ENCODE measurements at regions not wholly inside any gene's neighbourhood (a gene's known extent, or its start where the extent isn't known, plus 50 kb on each side); places are given as distances from the start of the nearest gene placed in this dataset.

DNA sequence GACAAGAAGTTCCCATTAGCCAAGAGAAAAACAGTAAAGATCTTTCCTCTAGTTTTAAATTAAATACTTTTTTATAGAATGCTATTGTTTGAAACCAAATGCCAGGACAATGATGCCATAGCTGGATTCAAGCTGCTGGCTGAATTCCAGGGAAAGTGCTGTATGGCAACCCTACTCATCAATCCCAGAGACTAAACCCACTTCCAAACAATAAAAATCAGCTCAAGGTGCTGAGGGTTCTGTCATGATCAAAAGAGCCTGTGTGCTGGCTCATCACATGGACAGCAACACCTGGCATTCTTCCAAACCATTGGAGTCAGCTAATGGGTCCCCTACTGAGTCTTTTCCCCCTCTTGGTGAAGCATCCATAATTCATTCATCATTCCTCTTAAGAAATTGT, 53.7 kb upstream of the PARD3B start:
- FAIRE-seq = no peak
- H3K4me2 ChIP-seq = no peak overlapping the region

DNA sequence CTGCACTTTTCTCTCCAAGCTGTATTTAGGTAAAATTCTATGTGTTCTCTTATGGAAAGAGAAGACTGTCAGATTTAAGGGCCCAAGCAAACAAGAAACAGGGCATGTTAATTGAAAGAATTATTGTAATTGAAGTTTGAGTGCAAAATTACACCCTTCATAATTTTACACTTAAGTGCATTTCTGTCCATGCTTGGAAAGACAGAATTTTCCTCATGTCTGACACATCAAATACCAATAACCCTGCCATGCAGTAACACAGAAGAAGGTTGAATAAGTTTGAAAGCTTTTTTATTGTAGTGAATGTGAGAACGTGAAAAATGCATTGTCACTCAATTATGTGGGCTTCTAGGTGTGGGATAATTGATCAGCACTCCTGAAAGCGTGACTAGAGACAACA, 52.9 kb upstream of the PARD3B start:
- CTCF ChIA-PET = interaction anchor here (0.7 kb wide), 1 partner anchor 167 kb away, joined by 3 read pairs; no protein-coding TSS in a partner anchor
- DNase-seq (ENCODE audit: low read depth in 1 of 2, low spot score in 1 of 2) = no peak
- no peak for FAIRE-seq
- no peak overlapping the region for H3K4me2 ChIP-seq
- H3K4me1 ChIP-seq = peaks cover 6% of the 10 kb centered on the region; the same call in 2 of the 3 replicates
- H3K4me3 ChIP-seq = no peak overlapping the region
- 24% methylated on average over 2 of the region's 2 CpGs for WGBS (ENCODE audit: missing lambda C conversion rate)
- H3K9me3 ChIP-seq = no peaks in the 10 kb centered on the region
- no peak for ATAC-seq
- H3K27ac ChIP-seq = no peak overlapping the region
- no peak for TF ChIP-seq JUNB (IDR thresholded peaks at IDR 0.05)
- TF ChIP-seq, protein P1, sequence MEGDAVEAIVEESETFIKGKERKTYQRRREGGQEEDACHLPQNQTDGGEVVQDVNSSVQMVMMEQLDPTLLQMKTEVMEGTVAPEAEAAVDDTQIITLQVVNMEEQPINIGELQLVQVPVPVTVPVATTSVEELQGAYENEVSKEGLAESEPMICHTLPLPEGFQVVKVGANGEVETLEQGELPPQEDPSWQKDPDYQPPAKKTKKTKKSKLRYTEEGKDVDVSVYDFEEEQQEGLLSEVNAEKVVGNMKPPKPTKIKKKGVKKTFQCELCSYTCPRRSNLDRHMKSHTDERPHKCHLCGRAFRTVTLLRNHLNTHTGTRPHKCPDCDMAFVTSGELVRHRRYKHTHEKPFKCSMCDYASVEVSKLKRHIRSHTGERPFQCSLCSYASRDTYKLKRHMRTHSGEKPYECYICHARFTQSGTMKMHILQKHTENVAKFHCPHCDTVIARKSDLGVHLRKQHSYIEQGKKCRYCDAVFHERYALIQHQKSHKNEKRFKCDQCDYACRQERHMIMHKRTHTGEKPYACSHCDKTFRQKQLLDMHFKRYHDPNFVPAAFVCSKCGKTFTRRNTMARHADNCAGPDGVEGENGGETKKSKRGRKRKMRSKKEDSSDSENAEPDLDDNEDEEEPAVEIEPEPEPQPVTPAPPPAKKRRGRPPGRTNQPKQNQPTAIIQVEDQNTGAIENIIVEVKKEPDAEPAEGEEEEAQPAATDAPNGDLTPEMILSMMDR (IDR thresholded peaks at IDR 0.05) = no peak
- no peak for TF ChIP-seq TFCP2L1 (CRISPR knock-in tag; IDR thresholded peaks at IDR 0.05)
- no peak for TF ChIP-seq EP300 (IDR thresholded peaks at IDR 0.05)
- no peak for TF ChIP-seq ZFP36 (IDR thresholded peaks at IDR 0.05; ENCODE audit: borderline replicate concordance, partially characterized antibody)
- no peak for TF ChIP-seq EHMT2 (IDR thresholded peaks at IDR 0.05; ENCODE audit: low read depth)
- TF ChIP-seq NR3C1 (IDR thresholded peaks at IDR 0.05) = no peak
- no peak for TF ChIP-seq RAD21 (conservative IDR thresholded peaks at IDR 0.05 in 1 of 2, IDR thresholded peaks at IDR 0.05 in 1 of 2)
- no peak for TF ChIP-seq GATA3 (IDR thresholded peaks at IDR 0.05; ENCODE audit: borderline replicate concordance)
- TF ChIP-seq MYC (IDR thresholded peaks at IDR 0.05; ENCODE audit: borderline replicate concordance, low read length) = no peak
- TF ChIP-seq POLR2A (IDR thresholded peaks at IDR 0.05; ENCODE audit: low read length) = no peak
- no peak for TF ChIP-seq FOSB (CRISPR knock-in tag; IDR thresholded peaks at IDR 0.05)
- TF ChIP-seq CEBPB (IDR thresholded peaks at IDR 0.05) = no peak
- TF ChIP-seq EHF (CRISPR knock-in tag; IDR thresholded peaks at IDR 0.05) = no peak
- TF ChIP-seq FOSL2 (IDR thresholded peaks at IDR 0.05) = no peak
- no peak for TF ChIP-seq FOSL2 (CRISPR knock-in tag; IDR thresholded peaks at IDR 0.05)
- POLR2A ChIA-PET = no interaction called here

More for the DNA sequence above, 53.7 kb upstream of the PARD3B start:
- ATAC-seq = no peak
- TF ChIP-seq TFCP2L1 (CRISPR knock-in tag; IDR thresholded peaks at IDR 0.05) (no peak), TP53 (CRISPR knock-in tag; IDR thresholded peaks at IDR 0.05) (no peak)
- Histone ChIP-seq H3K9me3 (no peaks in the 10 kb centered on the region), H3K4me3 (no peak overlapping the region), H3K27ac (no peak overlapping the region), H3K4me1 (peaks cover 6% of the 10 kb centered on the region; the same call in 2 of the 3 replicates)
- CTCF ChIA-PET = no interaction called here
- no peak for DNase-seq (ENCODE audit: low read depth in 1 of 2, low spot score in 1 of 2)
- POLR2A ChIA-PET = no interaction called here

DNA sequence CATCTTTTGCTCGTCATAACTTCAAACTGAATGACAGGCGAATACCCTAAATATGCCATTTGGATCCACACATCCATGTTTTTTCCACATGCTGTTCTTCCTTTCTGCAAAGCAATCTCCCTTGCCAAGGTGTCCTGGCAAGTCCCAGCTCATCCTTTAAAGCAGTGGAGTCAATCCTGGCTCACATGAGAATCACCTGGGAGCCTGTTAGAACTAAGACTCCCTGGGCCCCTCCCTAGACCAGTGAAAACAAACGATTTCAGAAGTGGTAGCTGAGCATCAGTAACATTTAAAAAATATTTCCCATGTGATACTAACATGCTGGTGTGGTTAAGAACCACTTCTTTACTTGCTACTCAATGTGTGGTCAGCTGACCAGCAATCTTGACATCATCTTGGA, 50.6 kb upstream of the PARD3B start:
- Histone ChIP-seq H3K4me3 (no peak overlapping the region), H3K4me1 (peaks cover 6% of the 10 kb centered on the region; the same call in 2 of the 3 replicates), H3K4me2 (no peak overlapping the region), H3K27ac (no peak overlapping the region), H3K9me3 (no peaks in the 10 kb centered on the region)
- TF ChIP-seq CHD4 (IDR thresholded peaks at IDR 0.05; ENCODE audit: borderline replicate concordance) (no peak), NR3C1 (IDR thresholded peaks at IDR 0.05) (no peak), PHF8 (IDR thresholded peaks at IDR 0.05; ENCODE audit: borderline replicate concordance, low read depth) (no peak), MAZ (IDR thresholded peaks at IDR 0.05; ENCODE audit: borderline replicate concordance, low read depth, low read length) (no peak), FOSB (CRISPR knock-in tag; IDR thresholded peaks at IDR 0.05) (no peak), POLR2A (IDR thresholded peaks at IDR 0.05; ENCODE audit: low read length) (no peak), EHMT2 (IDR thresholded peaks at IDR 0.05; ENCODE audit: low read depth) (no peak), TFCP2L1 (CRISPR knock-in tag; IDR thresholded peaks at IDR 0.05) (no peak), KDM5A (IDR thresholded peaks at IDR 0.05) (no peak), ZNF302 (CRISPR knock-in tag; IDR thresholded peaks at IDR 0.05) (no peak), MYC (IDR thresholded peaks at IDR 0.05; ENCODE audit: borderline replicate concordance, low read length) (no peak), TP53 (CRISPR knock-in tag; IDR thresholded peaks at IDR 0.05) (no peak), HOXA7 (CRISPR knock-in tag; IDR thresholded peaks at IDR 0.05) (no peak), SMC3 (IDR thresholded peaks at IDR 0.05) (no peak), MAFK (IDR thresholded peaks at IDR 0.05; ENCODE audit: partially characterized antibody) (no peak), KDM1A (IDR thresholded peaks at IDR 0.05; ENCODE audit: low read depth) (no peak)
- TF ChIP-seq, protein P2, sequence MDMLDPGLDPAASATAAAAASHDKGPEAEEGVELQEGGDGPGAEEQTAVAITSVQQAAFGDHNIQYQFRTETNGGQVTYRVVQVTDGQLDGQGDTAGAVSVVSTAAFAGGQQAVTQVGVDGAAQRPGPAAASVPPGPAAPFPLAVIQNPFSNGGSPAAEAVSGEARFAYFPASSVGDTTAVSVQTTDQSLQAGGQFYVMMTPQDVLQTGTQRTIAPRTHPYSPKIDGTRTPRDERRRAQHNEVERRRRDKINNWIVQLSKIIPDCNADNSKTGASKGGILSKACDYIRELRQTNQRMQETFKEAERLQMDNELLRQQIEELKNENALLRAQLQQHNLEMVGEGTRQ (IDR thresholded peaks at IDR 0.05) = no peak
- TF ChIP-seq, protein P3, sequence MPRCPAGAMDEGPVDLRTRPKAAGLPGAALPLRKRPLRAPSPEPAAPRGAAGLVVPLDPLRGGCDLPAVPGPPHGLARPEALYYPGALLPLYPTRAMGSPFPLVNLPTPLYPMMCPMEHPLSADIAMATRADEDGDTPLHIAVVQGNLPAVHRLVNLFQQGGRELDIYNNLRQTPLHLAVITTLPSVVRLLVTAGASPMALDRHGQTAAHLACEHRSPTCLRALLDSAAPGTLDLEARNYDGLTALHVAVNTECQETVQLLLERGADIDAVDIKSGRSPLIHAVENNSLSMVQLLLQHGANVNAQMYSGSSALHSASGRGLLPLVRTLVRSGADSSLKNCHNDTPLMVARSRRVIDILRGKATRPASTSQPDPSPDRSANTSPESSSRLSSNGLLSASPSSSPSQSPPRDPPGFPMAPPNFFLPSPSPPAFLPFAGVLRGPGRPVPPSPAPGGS (IDR thresholded peaks at IDR 0.05) = no peak
- TF ChIP-seq, protein P4, sequence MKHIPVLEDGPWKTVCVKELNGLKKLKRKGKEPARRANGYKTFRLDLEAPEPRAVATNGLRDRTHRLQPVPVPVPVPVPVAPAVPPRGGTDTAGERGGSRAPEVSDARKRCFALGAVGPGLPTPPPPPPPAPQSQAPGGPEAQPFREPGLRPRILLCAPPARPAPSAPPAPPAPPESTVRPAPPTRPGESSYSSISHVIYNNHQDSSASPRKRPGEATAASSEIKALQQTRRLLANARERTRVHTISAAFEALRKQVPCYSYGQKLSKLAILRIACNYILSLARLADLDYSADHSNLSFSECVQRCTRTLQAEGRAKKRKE (CRISPR knock-in tag; IDR thresholded peaks at IDR 0.05; ENCODE audit: low read depth) = no peak
- TF ChIP-seq, protein P1 (IDR thresholded peaks at IDR 0.05) = no peak
- POLR2A ChIA-PET = no interaction called here
- CTCF ChIA-PET = no interaction called here
- ATAC-seq (no peak), DNase-seq (ENCODE audit: low read depth in 1 of 2, low spot score in 1 of 2) (no peak), FAIRE-seq (no peak)
- WGBS (ENCODE audit: missing lambda C conversion rate) = 33% methylated on average over 3 of the region's 3 CpGs
